ENCODE measurements at regions not wholly inside any gene's neighbourhood (a gene's known extent, or its start where the extent isn't known, plus 50 kb on each side); places are given as distances from the start of the nearest gene placed in this dataset.

- no peak for DNase-seq
Measured at GRCh38 chr12:25004447-25004846, 55.5 kb upstream of the BCAT1 start.

GRCh38 chr12:25001311-25001710 is 52.4 kb upstream of the BCAT1 start:
- no peak for DNase-seq

Measured in stimulated activated CD4-positive, alpha-beta T cell treated with anti-CD3 and anti-CD28 coated beads, Interleukin-1b, Interleukin-23, amount 100 ng/mL, for 48 hours (primary cell).